H9 (cell line): ENCODE measurements at regions not wholly inside any gene's neighbourhood (a gene's known extent, or its start where the extent isn't known, plus 50 kb on each side); places are given as distances from the start of the nearest gene placed in this dataset.

Experiments
- DNase-seq: peaks from one replicate; pipeline ENCODE4 v3.0.0-alpha.2; 2017
- H2AFZ ChIP-seq: one replicate; pipeline ENCODE4 v1.6.1; 2013; ENCODE audit warnings: mild to moderate bottlenecking, low read length, control low read depth, moderate library complexity
- H2AK5ac ChIP-seq: 2 replicates; pipeline ENCODE4 v1.6.1; 2013; ENCODE audit warnings: low read length, control low read depth, mixed read lengths; ENCODE audit not compliant: insufficient read length
- H2BK120ac ChIP-seq: one replicate; pipeline ENCODE4 v1.6.1; 2013; ENCODE audit warnings: low read depth, mild to moderate bottlenecking, low read length, control low read depth, inconsistent platforms; ENCODE audit not compliant: poor library complexity, severe bottlenecking
- H2BK12ac ChIP-seq: 2 replicates; pipeline ENCODE4 v1.6.1; 2013; ENCODE audit warnings: low read length, control low read depth, mixed read lengths, low read depth; ENCODE audit not compliant: insufficient read length
- H2BK15ac ChIP-seq: 2 replicates; pipeline ENCODE4 v1.6.1; 2013; ENCODE audit warnings: low read depth, low read length, control low read depth
- H2BK20ac ChIP-seq: one replicate; pipeline ENCODE4 v1.6.1; 2013; ENCODE audit warnings: low read depth, mild to moderate bottlenecking, low read length, control low read depth, inconsistent platforms; ENCODE audit not compliant: poor library complexity, severe bottlenecking
- H2BK5ac ChIP-seq: 2 replicates; pipeline ENCODE4 v1.6.1; 2013; ENCODE audit warnings: low read length, control low read depth, mixed read lengths; ENCODE audit not compliant: insufficient read length
- H3K14ac ChIP-seq: 2 replicates; pipeline ENCODE4 v1.6.1; 2013; ENCODE audit warnings: low read length, control low read depth; ENCODE audit not compliant: insufficient read depth
- H3K18ac ChIP-seq: 2 replicates; pipeline ENCODE4 v1.6.1; 2013; ENCODE audit warnings: low read depth, mild to moderate bottlenecking, mixed read lengths, low read length, control low read depth; ENCODE audit not compliant: insufficient read length
- H3K23ac ChIP-seq: 2 replicates; pipeline ENCODE4 v1.6.1; 2013; ENCODE audit warnings: low read length, control low read depth, mixed read lengths, low read depth; ENCODE audit not compliant: insufficient read length
- H3K23me2 ChIP-seq: 2 replicates; pipeline ENCODE4 v1.6.1; 2013; ENCODE audit warnings: low read depth, mild to moderate bottlenecking, mixed read lengths, low read length, control low read depth; ENCODE audit not compliant: insufficient read length, poor library complexity, severe bottlenecking
- H3K27ac ChIP-seq: 2 replicates; pipeline ENCODE4 v1.5.1; 2013; ENCODE audit warnings: low read length, control low read depth, mixed read lengths, low read depth; ENCODE audit not compliant: insufficient read length
- H3K27me3 ChIP-seq: 2 replicates; pipeline ENCODE4 v1.6.1; 2013; ENCODE audit warnings: low read length, control low read depth, inconsistent platforms; ENCODE audit not compliant: insufficient read depth
- H3K4ac ChIP-seq: 2 replicates; pipeline ENCODE4 v1.6.1; 2013; ENCODE audit warnings: low read depth, mild to moderate bottlenecking, control low read depth, inconsistent platforms, low read length, moderate library complexity
- H3K4me1 ChIP-seq: 2 replicates; pipeline ENCODE4 v1.6.1; 2013; ENCODE audit warnings: low read length, control low read depth, inconsistent platforms; ENCODE audit not compliant: insufficient read depth
- H3K4me2 ChIP-seq: 2 replicates; pipeline ENCODE4 v1.6.1; 2013; ENCODE audit warnings: low read length, control low read depth, mixed read lengths; ENCODE audit not compliant: insufficient read length, insufficient read depth
- H3K56ac ChIP-seq: 2 replicates; pipeline ENCODE4 v1.6.1; 2013; ENCODE audit warnings: low read depth, mild to moderate bottlenecking, mixed read lengths, low read length, control low read depth; ENCODE audit not compliant: insufficient read length
- H3K79me1 ChIP-seq: 2 replicates; pipeline ENCODE4 v1.6.1; 2013; ENCODE audit warnings: low read depth, mild to moderate bottlenecking, moderate library complexity, low read length, control low read depth, inconsistent platforms; ENCODE audit not compliant: insufficient read depth, poor library complexity, severe bottlenecking
- H3K79me2 ChIP-seq: 2 replicates; pipeline ENCODE4 v1.6.1; 2013; ENCODE audit warnings: low read length, control low read depth, inconsistent platforms; ENCODE audit not compliant: insufficient read depth
- H3K9ac ChIP-seq: 2 replicates; pipeline ENCODE4 v1.6.1; 2013; ENCODE audit warnings: low read length, control low read depth, mixed read lengths; ENCODE audit not compliant: insufficient read length; ENCODE audit errors: extremely low read depth
- H3K9me3 ChIP-seq: one replicate; pipeline ENCODE4 v1.6.1; 2013; ENCODE audit warnings: low read depth, low read length, inconsistent platforms; ENCODE audit not compliant: control insufficient read depth
- H3T11ph ChIP-seq: one replicate; pipeline ENCODE4 v1.6.1; 2013; ENCODE audit warnings: mild to moderate bottlenecking, low read length, control low read depth, inconsistent platforms
- H4K20me1 ChIP-seq: one replicate; pipeline ENCODE4 v1.6.1; 2013; ENCODE audit not compliant: control insufficient read depth, insufficient read length, insufficient read depth
- H4K5ac ChIP-seq: 2 replicates; pipeline ENCODE4 v1.6.1; 2013; ENCODE audit warnings: low read depth, mild to moderate bottlenecking, mixed read lengths, low read length, control low read depth; ENCODE audit not compliant: insufficient read length
- H4K8ac ChIP-seq: replicated peaks from 2 replicates; pipeline ENCODE4 v1.6.1; 2013; ENCODE audit warnings: low read length, control low read depth, mixed read lengths, low read depth; ENCODE audit not compliant: insufficient read length
- H4K91ac ChIP-seq: 2 replicates; pipeline ENCODE4 v1.6.1; 2013; ENCODE audit warnings: low read depth, mild to moderate bottlenecking, moderate library complexity, mixed read lengths, low read length, control low read depth; ENCODE audit not compliant: insufficient read length
- H3K27ac Mint-ChIP-seq, 3 experiments: 2 replicates in 2 of 3; 3 replicates in 1 of 3; pipeline ENCODE4 v1.8.0; 2020 to 2021; ENCODE audit warnings: mixed read lengths in 3 of 3, mild to moderate bottlenecking in 1 of 3, moderate library complexity in 1 of 3
- H3K27me3 Mint-ChIP-seq: 2 replicates; pipeline ENCODE4 v1.8.0; 2021; ENCODE audit warnings: low read depth, mild to moderate bottlenecking, moderate library complexity, mixed read lengths
- H3K36me3 Mint-ChIP-seq, 3 experiments: 2 replicates in 2 of 3; 3 replicates in 1 of 3; pipeline ENCODE4 v1.8.0; 2020 to 2021; ENCODE audit warnings: low read depth in 3 of 3, mixed read lengths in 3 of 3; ENCODE audit not compliant: insufficient read depth in 1 of 3
- H3K4me1 Mint-ChIP-seq, 2 experiments: 2 replicates each; pipeline ENCODE4 v1.8.0; 2020; ENCODE audit warnings: mixed read lengths in 2 of 2
- H3K4me3 Mint-ChIP-seq, 2 experiments: 2 replicates in 1 of 2; 3 replicates in 1 of 2; pipeline ENCODE4 v1.8.0; 2020 to 2021; ENCODE audit warnings: mild to moderate bottlenecking in 2 of 2, mixed read lengths in 2 of 2, moderate library complexity in 1 of 2
- H3K9me3 Mint-ChIP-seq, 2 experiments: 2 replicates in 1 of 2; 3 replicates in 1 of 2; pipeline ENCODE4 v1.8.0; 2020; ENCODE audit warnings: mild to moderate bottlenecking in 2 of 2, mixed read lengths in 2 of 2, moderate library complexity in 1 of 2
- TF ChIP-seq, protein P1 (sequence below): fragments of 200-600 bp; sonication (generic); conservative IDR thresholded peaks from 3 replicates; pipeline ENCODE4 v1.8.0; 2021; ENCODE audit warnings: antibody characterized with exemption, mild to moderate bottlenecking

DNA sequence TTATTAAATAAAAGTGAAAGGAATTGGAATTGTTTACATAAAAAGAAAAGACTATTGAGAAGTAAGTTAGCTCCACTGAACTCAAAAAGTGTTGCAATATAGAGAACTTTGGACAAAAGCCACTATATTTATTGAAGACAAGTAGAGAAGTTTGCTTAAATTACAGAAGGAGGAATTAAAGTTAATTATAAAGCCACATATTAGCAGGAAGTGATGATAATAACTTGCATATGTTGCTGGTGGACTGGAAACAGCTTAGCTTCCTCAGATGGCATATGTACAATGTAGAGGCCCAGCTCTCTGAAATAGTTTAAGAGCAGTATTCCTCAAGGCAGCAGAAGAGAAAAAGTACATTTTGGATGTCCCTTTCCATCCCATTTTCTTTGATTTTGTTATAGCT, 400.7 kb downstream of the GATA3 start:
- no peak overlapping the region for H2AFZ ChIP-seq
- no peak overlapping the region for H3T11ph ChIP-seq
- H2AK5ac ChIP-seq = no peak overlapping the region
- DNase-seq = no peak
- H2BK12ac ChIP-seq = no peak overlapping the region
- H3K9me3 Mint-ChIP-seq = peaks cover 10 to 13% of the 10 kb centered on the region in 2 experiments
- H3K18ac ChIP-seq = no peak overlapping the region
- no peak overlapping the region for H3K56ac ChIP-seq
- no peak overlapping the region for H4K5ac ChIP-seq
- no peak overlapping the region for H3K23ac ChIP-seq
- TF ChIP-seq, protein P1, sequence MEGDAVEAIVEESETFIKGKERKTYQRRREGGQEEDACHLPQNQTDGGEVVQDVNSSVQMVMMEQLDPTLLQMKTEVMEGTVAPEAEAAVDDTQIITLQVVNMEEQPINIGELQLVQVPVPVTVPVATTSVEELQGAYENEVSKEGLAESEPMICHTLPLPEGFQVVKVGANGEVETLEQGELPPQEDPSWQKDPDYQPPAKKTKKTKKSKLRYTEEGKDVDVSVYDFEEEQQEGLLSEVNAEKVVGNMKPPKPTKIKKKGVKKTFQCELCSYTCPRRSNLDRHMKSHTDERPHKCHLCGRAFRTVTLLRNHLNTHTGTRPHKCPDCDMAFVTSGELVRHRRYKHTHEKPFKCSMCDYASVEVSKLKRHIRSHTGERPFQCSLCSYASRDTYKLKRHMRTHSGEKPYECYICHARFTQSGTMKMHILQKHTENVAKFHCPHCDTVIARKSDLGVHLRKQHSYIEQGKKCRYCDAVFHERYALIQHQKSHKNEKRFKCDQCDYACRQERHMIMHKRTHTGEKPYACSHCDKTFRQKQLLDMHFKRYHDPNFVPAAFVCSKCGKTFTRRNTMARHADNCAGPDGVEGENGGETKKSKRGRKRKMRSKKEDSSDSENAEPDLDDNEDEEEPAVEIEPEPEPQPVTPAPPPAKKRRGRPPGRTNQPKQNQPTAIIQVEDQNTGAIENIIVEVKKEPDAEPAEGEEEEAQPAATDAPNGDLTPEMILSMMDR = no peak
- H2BK120ac ChIP-seq = no peak overlapping the region
- no peak overlapping the region for H3K4me3 Mint-ChIP-seq
- no peaks in the 10 kb centered on the region for H3K79me2 ChIP-seq
- H2BK20ac ChIP-seq = no peak overlapping the region
- no peak overlapping the region for H3K4ac ChIP-seq
- no peak overlapping the region for H3K27ac Mint-ChIP-seq
- no peak overlapping the region for H2BK15ac ChIP-seq
- no peak overlapping the region for H4K8ac ChIP-seq
- H3K14ac ChIP-seq = no peak overlapping the region
- no peak overlapping the region for H3K27ac ChIP-seq
- H3K9ac ChIP-seq = no peak overlapping the region
- H4K91ac ChIP-seq = no peak overlapping the region
- peaks cover 5% of the 10 kb centered on the region for H3K27me3 Mint-ChIP-seq
- H3K27me3 ChIP-seq = no peaks in the 10 kb centered on the region
- H3K9me3 ChIP-seq = no peaks in the 10 kb centered on the region
- H3K4me1 Mint-ChIP-seq = peaks cover 0 to 4% of the 10 kb centered on the region in 2 experiments; a peak in 1 of 4 replicates
- no peaks in the 10 kb centered on the region; a peak in 2 of 7 replicates for H3K36me3 Mint-ChIP-seq
- H3K4me2 ChIP-seq = no peak overlapping the region
- H3K23me2 ChIP-seq = no peaks in the 10 kb centered on the region
- no peaks in the 10 kb centered on the region for H4K20me1 ChIP-seq
- no peak overlapping the region for H2BK5ac ChIP-seq
- H3K4me1 ChIP-seq = no peaks in the 10 kb centered on the region
- no peaks in the 10 kb centered on the region for H3K79me1 ChIP-seq
